NT2/D1 (cell line): ENCODE measurements at regions not wholly inside any gene's neighbourhood (a gene's known extent, or its start where the extent isn't known, plus 50 kb on each side); places are given as distances from the start of the nearest gene placed in this dataset.

Experiments used
- SUZ12 ChIP-seq: IDR thresholded peaks from 2 replicates; pipeline ENCODE4 v1.6.1; 2011; ENCODE audit not compliant: insufficient read length, insufficient read depth; ENCODE audit errors: extremely low read depth
- YY1 ChIP-seq: IDR thresholded peaks from 2 replicates; pipeline ENCODE4 v1.6.1; 2011; ENCODE audit not compliant: insufficient read length, insufficient read depth
- ZNF274 ChIP-seq: IDR thresholded peaks from 2 replicates; pipeline ENCODE4 v1.6.1; 2011; ENCODE audit warnings: mild to moderate bottlenecking, low read depth, low read length

DNA sequence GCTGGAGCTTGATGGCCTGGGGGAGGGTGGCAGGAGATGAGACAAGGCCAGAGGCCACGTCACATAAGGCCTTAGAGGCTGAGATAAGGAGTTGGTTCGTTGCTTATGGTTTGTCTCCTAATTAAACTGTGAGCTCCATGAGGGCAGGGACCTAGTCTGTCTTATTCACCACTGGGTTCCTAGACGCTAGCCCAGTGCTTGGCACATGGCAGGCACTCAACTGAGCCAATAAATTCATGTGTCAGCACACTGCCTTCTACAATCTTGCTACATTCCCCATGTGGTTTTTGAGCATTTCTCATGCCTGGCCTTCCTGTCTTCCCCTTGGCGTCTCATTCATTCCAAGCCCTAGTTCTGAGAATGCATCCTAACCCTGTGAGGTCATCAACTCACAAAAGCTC lies 92.5 kb upstream of the MED13L start:
- TF ChIP-seq ZNF274: no peak
- TF ChIP-seq YY1: no peak
- TF ChIP-seq SUZ12: no peak
